ENCODE measurements at regions not wholly inside any gene's neighbourhood (a gene's known extent, or its start where the extent isn't known, plus 50 kb on each side); places are given as distances from the start of the nearest gene placed in this dataset.
A peak's percentile ranks its signal among the peaks of the same experiment; 100 is the strongest.

GRCh38 chr1:55959136-55959548, 620.2 kb downstream of the PLPP3 start:
- no peak overlapping the region for H2AFZ ChIP-seq (ENCODE audit: low read length)

DNA sequence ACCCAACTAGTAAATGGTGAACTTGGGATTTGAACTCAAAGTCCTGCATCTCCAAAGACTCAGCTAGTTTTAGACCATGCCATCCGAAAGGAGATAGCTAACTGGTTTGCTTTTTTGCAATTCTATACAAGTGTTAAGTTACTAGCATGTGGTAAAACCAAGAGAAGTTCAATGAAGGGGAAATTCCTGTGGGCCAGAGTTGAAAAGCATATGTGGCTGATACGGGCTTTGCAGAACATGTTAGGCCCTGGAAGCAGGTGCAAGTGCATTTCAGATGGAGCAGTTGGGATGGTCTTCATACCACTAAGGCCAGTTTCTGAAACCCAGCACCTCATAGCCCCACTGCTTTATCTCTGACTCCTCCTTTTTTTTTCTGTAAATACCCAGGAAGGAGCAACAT, 620.9 kb downstream of the PLPP3 start:
- Histone ChIP-seq H3K9me3 (ENCODE audit: low read length) (no peaks in the 10 kb centered on the region), H2AFZ (ENCODE audit: low read length) (no peak overlapping the region), H3K27ac (ENCODE audit: low read length) (no peak overlapping the region), H3K79me2 (ENCODE audit: low read length) (no peaks in the 10 kb centered on the region), H3K4me2 (ENCODE audit: low read length) (no peak overlapping the region), H3K4me3 (ENCODE audit: low read length) (no peak overlapping the region), H3K36me3 (ENCODE audit: low read depth, low read length) (no peaks in the 10 kb centered on the region), H3K9me2 (replicated peaks; ENCODE audit: low read length) (no peaks in the 10 kb centered on the region), H3K27me3 (ENCODE audit: low read length) (no peaks in the 10 kb centered on the region), H3K9ac (ENCODE audit: low read length) (no peak overlapping the region), H3K4me1 (ENCODE audit: insufficient read depth, low read length) (peaks cover 3% of the 10 kb centered on the region; the same call in 1 of the 2 replicates), H4K20me1 (ENCODE audit: low read length) (no peaks in the 10 kb centered on the region), H3F3A (ENCODE audit: low read length, unreplicated experiment) (no peaks in the 10 kb centered on the region)
- no TSS peak for BruUV-seq (replicated peaks)
- ATAC-seq = no peak
- ChIA-PET CTCF (no interaction called here), POLR2A (ENCODE audit: unreplicated experiment) (no interaction called here)
- no peak for DNase-seq
- intact Hi-C loops (cut with micrococcal nuclease) = no loop called here
- TF ChIP-seq CTCF (conservative IDR thresholded peaks at IDR 0.05; ENCODE audit: low read depth, low read length) (no peak), EZH2 (IDR thresholded peaks at IDR 0.05; ENCODE audit: low read length, unreplicated experiment) (no peak), EZH2phosphoT487 (IDR thresholded peaks at IDR 0.05; ENCODE audit: borderline replicate concordance, low read length) (no peak)

More at GRCh38 chr1:55959136-55959548, 620.2 kb downstream of the PLPP3 start:
- intact Hi-C loops (cut with micrococcal nuclease) = no loop called here
- Histone ChIP-seq H3K27me3 (ENCODE audit: low read length) (no peaks in the 10 kb centered on the region), H3K4me1 (ENCODE audit: insufficient read depth, low read length) (peaks cover 3% of the 10 kb centered on the region; the same call in 1 of the 2 replicates), H3K9me3 (ENCODE audit: low read length) (no peaks in the 10 kb centered on the region), H3K9me2 (replicated peaks; ENCODE audit: low read length) (no peaks in the 10 kb centered on the region), H3K36me3 (ENCODE audit: low read depth, low read length) (no peaks in the 10 kb centered on the region), H3F3A (ENCODE audit: low read length, unreplicated experiment) (no peaks in the 10 kb centered on the region), H4K20me1 (ENCODE audit: low read length) (no peaks in the 10 kb centered on the region), H3K27ac (ENCODE audit: low read length) (no peak overlapping the region), H3K9ac (ENCODE audit: low read length) (no peak overlapping the region), H3K79me2 (ENCODE audit: low read length) (no peaks in the 10 kb centered on the region), H3K4me2 (ENCODE audit: low read length) (no peak overlapping the region), H3K4me3 (ENCODE audit: low read length) (no peak overlapping the region)
- no TSS peak for BruUV-seq (replicated peaks)
- ChIA-PET CTCF (no interaction called here), POLR2A (ENCODE audit: unreplicated experiment) (no interaction called here)
- TF ChIP-seq CTCF (conservative IDR thresholded peaks at IDR 0.05; ENCODE audit: low read depth, low read length) = no peak
- no peak for TF ChIP-seq EZH2 (IDR thresholded peaks at IDR 0.05; ENCODE audit: low read length, unreplicated experiment)
- no peak for TF ChIP-seq EZH2phosphoT487 (IDR thresholded peaks at IDR 0.05; ENCODE audit: borderline replicate concordance, low read length)
- DNase-seq (no peak), ATAC-seq (no peak)

- intact Hi-C loops (cut with micrococcal nuclease) = no loop called here
- no TSS peak for BruUV-seq (replicated peaks)
- Histone ChIP-seq H3K27me3 (ENCODE audit: low read length) (no peaks in the 10 kb centered on the region), H3K4me1 (ENCODE audit: insufficient read depth, low read length) (peaks cover 3% of the 10 kb centered on the region; the same call in 1 of the 2 replicates), H3F3A (ENCODE audit: low read length, unreplicated experiment) (no peaks in the 10 kb centered on the region), H3K4me2 (ENCODE audit: low read length) (no peak overlapping the region), H3K9ac (ENCODE audit: low read length) (no peak overlapping the region), H3K9me2 (replicated peaks; ENCODE audit: low read length) (no peaks in the 10 kb centered on the region), H3K79me2 (ENCODE audit: low read length) (no peaks in the 10 kb centered on the region), H3K27ac (ENCODE audit: low read length) (no peak overlapping the region), H2AFZ (ENCODE audit: low read length) (no peak overlapping the region), H3K9me3 (ENCODE audit: low read length) (no peaks in the 10 kb centered on the region), H4K20me1 (ENCODE audit: low read length) (no peaks in the 10 kb centered on the region), H3K4me3 (ENCODE audit: low read length) (no peak overlapping the region), H3K36me3 (ENCODE audit: low read depth, low read length) (no peaks in the 10 kb centered on the region)
- TF ChIP-seq CTCF (conservative IDR thresholded peaks at IDR 0.05; ENCODE audit: low read depth, low read length) = no peak
- TF ChIP-seq EZH2phosphoT487 (IDR thresholded peaks at IDR 0.05; ENCODE audit: borderline replicate concordance, low read length) = no peak
- TF ChIP-seq EZH2 (IDR thresholded peaks at IDR 0.05; ENCODE audit: low read length, unreplicated experiment) = no peak
- ATAC-seq (no peak), DNase-seq (peak; percentile 18)
- ChIA-PET CTCF (no interaction called here), POLR2A (ENCODE audit: unreplicated experiment) (no interaction called here)
Measured at GRCh38 chr1:55957276-55957675, 622.1 kb downstream of the PLPP3 start.
